Sigmoid colon (tissue), 6 donors: ENCODE measurements at regions not wholly inside any gene's neighbourhood (a gene's known extent, or its start where the extent isn't known, plus 50 kb on each side); places are given as distances from the start of the nearest gene placed in this dataset.

Source experiments
- DNase-seq: peaks from one replicate; pipeline ENCODE4 v3.0.0-alpha.2; 2019
- H3K27ac ChIP-seq, 4 donors: fragments of 200-600 bp; sonication (generic); one replicate each; pipeline ENCODE4 v1.5.1; 2016 to 2019; ENCODE audit warnings: mild to moderate bottlenecking in 1 of 4
- H3K27me3 ChIP-seq, 3 donors: fragments of 200-600 bp; sonication (generic); one replicate each; pipeline ENCODE4 v1.5.1; 2019; ENCODE audit warnings: mild to moderate bottlenecking in 1 of 3
- H3K36me3 ChIP-seq, 4 donors: fragments of 200-600 bp; sonication (generic); one replicate each; pipeline ENCODE4 v1.5.1; 2016 to 2019
- H3K4me1 ChIP-seq, 4 donors: fragments of 200-600 bp; sonication (generic); one replicate each; pipeline ENCODE4 v1.5.1; 2017 to 2019
- H3K4me3 ChIP-seq, 4 donors: fragments of 200-600 bp; sonication (generic); one replicate each; pipeline ENCODE4 v1.5.1; 2017 to 2019; ENCODE audit warnings: mild to moderate bottlenecking in 2 of 4, moderate library complexity in 1 of 4
- H3K9me3 ChIP-seq, 4 donors: fragments of 200-600 bp in 3 of 4; sonication (generic) in 3 of 4; one replicate each; pipeline versions ENCODE4 v1.5.1 to v1.6.1; 2013 to 2019
- CTCF ChIP-seq, 4 experiments: fragments of 450-650 bp in 3 of 4; fragments of 200-600 bp in 1 of 4; IDR thresholded peaks; one replicate each; pipeline ENCODE4 v1.5.1; 2016 to 2019; ENCODE audit warnings: antibody characterized with exemption in 4 of 4, mild to moderate bottlenecking in 3 of 4, moderate library complexity in 2 of 4
- EP300 ChIP-seq, 4 donors: sonication (generic); formaldehyde crosslinking; IDR thresholded peaks; one replicate each; pipeline ENCODE4 v1.6.1; 2017; ENCODE audit warnings: antibody characterized with exemption in 4 of 4
- POLR2A ChIP-seq, 2 donors: fragments of 450-650 bp; IDR thresholded peaks; one replicate each; pipeline ENCODE4 v1.6.1; 2016; ENCODE audit warnings: antibody characterized with exemption in 2 of 2, mild to moderate bottlenecking in 2 of 2, moderate library complexity in 2 of 2
- POLR2AphosphoS5 ChIP-seq, 4 donors: sonication (generic); formaldehyde crosslinking; IDR thresholded peaks; one replicate each; pipeline ENCODE4 v1.6.1; 2017; ENCODE audit warnings: antibody characterized with exemption in 4 of 4
- WGBS, 2 donors: extraction: QIAGEN DNeasy Blood & Tissue Kit; methylation state at CpG; one replicate each; pipeline ENCODE4 v1.1.7; 2013; 5-methylcytosine and 5-hydroxymethylcytosine counted together
- intact Hi-C: fragments of 100-400 bp; cut with DNase I; formaldehyde crosslinking; loops from one replicate; pipeline ENCODE4 v1.15.1; 2023
- donor health status: healthy with polysubstance abuse.
- donor health status: healthy.

DNA sequence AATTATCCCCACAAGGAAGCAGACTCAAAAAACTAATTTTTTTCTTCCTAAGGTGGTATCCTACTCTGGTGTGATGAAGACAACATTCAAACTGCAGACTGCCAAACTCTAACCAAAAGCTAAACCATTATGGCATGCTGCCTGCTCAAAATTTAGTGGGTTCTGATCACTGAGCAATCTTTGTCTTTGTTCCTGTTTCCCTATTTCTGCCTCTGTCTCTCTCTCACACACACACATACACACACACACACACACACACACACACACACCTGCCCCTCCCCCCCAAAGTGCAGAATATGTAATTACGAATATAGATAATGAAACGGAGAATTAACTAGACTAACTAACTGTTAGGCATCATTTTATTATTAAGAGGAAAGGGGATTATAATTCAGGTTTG is 1278.6 kb downstream of the PCDH7 start:
- Histone ChIP-seq H3K9me3 (no peaks in the 10 kb centered on the region), H3K27me3 (no peaks in the 10 kb centered on the region), H3K36me3 (no peaks in the 10 kb centered on the region), H3K27ac (no peak overlapping the region), H3K4me3 (no peak overlapping the region), H3K4me1 (no peaks in the 10 kb centered on the region)
- TF ChIP-seq POLR2A (IDR thresholded peaks at IDR 0.05) = no peak
- TF ChIP-seq POLR2AphosphoS5 (IDR thresholded peaks at IDR 0.05) = no peak
- intact Hi-C loops = no loop called here
- no peak for DNase-seq
- WGBS, 2 donors = 75 to 83% methylated on average over 2 of the region's 2 CpGs

GRCh38 chr4:31999848-32000247 is 1279.7 kb downstream of the PCDH7 start:
- no peak for DNase-seq
- TF ChIP-seq CTCF (IDR thresholded peaks at IDR 0.05) (no peak), EP300 (IDR thresholded peaks at IDR 0.05) (no peak), POLR2A (IDR thresholded peaks at IDR 0.05) (no peak), POLR2AphosphoS5 (IDR thresholded peaks at IDR 0.05) (no peak)
- Histone ChIP-seq H3K9me3 (no peaks in the 10 kb centered on the region), H3K36me3 (no peaks in the 10 kb centered on the region), H3K27me3 (no peaks in the 10 kb centered on the region), H3K4me1 (no peaks in the 10 kb centered on the region), H3K4me3 (no peak overlapping the region), H3K27ac (no peak overlapping the region)
- intact Hi-C loops = no loop called here
- 74 to 76% methylated on average over 1 of the region's 1 CpG for WGBS, 2 donors

- Histone ChIP-seq H3K27ac (no peak overlapping the region), H3K27me3 (no peaks in the 10 kb centered on the region), H3K9me3 (no peaks in the 10 kb centered on the region), H3K4me1 (no peaks in the 10 kb centered on the region), H3K4me3 (no peak overlapping the region), H3K36me3 (no peaks in the 10 kb centered on the region)
- 92 to 95% methylated on average over 4 of the region's 4 CpGs for WGBS, 2 donors
- intact Hi-C loops = no loop called here
- DNase-seq = no peak
- TF ChIP-seq POLR2A (IDR thresholded peaks at IDR 0.05) (no peak), CTCF (IDR thresholded peaks at IDR 0.05) (no peak), EP300 (IDR thresholded peaks at IDR 0.05) (no peak), POLR2AphosphoS5 (IDR thresholded peaks at IDR 0.05) (no peak)
These were observed 1280.8 kb downstream of the PCDH7 start for GRCh38 chr4:32000846-32001488.

- no peaks in the 10 kb centered on the region for H3K9me3 ChIP-seq
- H3K27me3 ChIP-seq = no peaks in the 10 kb centered on the region
- no peaks in the 10 kb centered on the region for H3K4me1 ChIP-seq
- intact Hi-C loops = no loop called here
- H3K27ac ChIP-seq = no peak overlapping the region
- WGBS, 2 donors = 82 to 88% methylated on average over 6 of the region's 6 CpGs
- TF ChIP-seq CTCF (IDR thresholded peaks at IDR 0.05) (no peak), POLR2AphosphoS5 (IDR thresholded peaks at IDR 0.05) (no peak)
- H3K36me3 ChIP-seq = no peaks in the 10 kb centered on the region
- no peak overlapping the region for H3K4me3 ChIP-seq
- no peak for DNase-seq
These were observed 1282.0 kb downstream of the PCDH7 start for GRCh38 chr4:32002037-32002747.

DNA sequence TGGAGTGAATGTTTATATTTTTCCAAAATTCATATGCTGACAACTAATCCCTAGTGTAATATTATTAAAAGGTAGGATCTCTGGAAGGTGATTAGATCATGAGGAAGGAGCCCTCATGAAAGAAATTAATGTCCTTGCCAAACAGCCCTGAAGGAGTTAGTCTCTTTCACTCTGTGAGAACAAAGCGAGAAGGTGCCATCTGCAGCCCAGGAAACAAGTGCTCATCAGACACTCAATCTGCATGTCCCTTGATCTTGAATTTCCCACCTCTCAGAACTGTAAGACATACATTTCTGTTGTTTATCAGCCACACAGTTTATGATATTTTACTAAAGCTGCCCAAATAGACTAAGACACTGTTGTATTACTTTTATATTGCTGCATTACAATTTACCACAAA is 1283.4 kb downstream of the PCDH7 start:
- no peak for TF ChIP-seq POLR2A (IDR thresholded peaks at IDR 0.05)
- no peak for TF ChIP-seq CTCF (IDR thresholded peaks at IDR 0.05)
- TF ChIP-seq POLR2AphosphoS5 (IDR thresholded peaks at IDR 0.05) = no peak
- no peak for TF ChIP-seq EP300 (IDR thresholded peaks at IDR 0.05)
- WGBS, 2 donors = 83 to 89% methylated on average over 1 of the region's 1 CpG

More for the DNA sequence above, 1283.4 kb downstream of the PCDH7 start:
- H3K27ac ChIP-seq = no peak overlapping the region
- H3K4me3 ChIP-seq = no peak overlapping the region
- no peaks in the 10 kb centered on the region for H3K9me3 ChIP-seq
- intact Hi-C loops = no loop called here
- DNase-seq = no peak
- no peaks in the 10 kb centered on the region for H3K36me3 ChIP-seq
- H3K4me1 ChIP-seq = no peaks in the 10 kb centered on the region
- H3K27me3 ChIP-seq = no peaks in the 10 kb centered on the region
